HG03025 (cell line): ENCODE measurements at regions not wholly inside any gene's neighbourhood (a gene's known extent, or its start where the extent isn't known, plus 50 kb on each side); places are given as distances from the start of the nearest gene placed in this dataset.

ENCODE experiments used
- ATAC-seq: cut with Tn5 transposase; IDR thresholded peaks from one replicate; pipeline ENCODE4 v1.9.1; 2021; ENCODE audit warnings: mild to moderate bottlenecking, moderate library complexity; ENCODE audit not compliant: unreplicated experiment, low FRiP score

DNA sequence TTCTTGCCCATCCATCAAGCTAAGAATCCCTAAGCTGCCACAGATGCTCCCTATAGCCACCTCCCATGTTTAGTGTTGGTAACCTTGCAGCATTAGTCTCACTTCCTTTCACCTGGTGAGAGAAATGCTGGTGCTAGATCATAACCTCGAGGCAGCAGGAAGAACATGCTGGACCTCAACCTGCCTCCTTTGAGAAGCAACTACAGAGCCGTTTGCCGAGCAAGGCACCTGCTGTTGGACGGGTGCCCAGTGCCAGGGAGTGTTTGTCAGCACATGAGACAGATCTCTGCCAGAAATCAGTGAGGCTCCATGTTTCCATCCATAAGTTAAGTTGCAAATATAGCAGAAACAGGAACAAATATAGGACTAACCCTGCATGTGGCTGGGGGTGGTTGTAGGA lies 955.7 kb downstream of the TUSC7 start:
- ATAC-seq = no peak

DNA sequence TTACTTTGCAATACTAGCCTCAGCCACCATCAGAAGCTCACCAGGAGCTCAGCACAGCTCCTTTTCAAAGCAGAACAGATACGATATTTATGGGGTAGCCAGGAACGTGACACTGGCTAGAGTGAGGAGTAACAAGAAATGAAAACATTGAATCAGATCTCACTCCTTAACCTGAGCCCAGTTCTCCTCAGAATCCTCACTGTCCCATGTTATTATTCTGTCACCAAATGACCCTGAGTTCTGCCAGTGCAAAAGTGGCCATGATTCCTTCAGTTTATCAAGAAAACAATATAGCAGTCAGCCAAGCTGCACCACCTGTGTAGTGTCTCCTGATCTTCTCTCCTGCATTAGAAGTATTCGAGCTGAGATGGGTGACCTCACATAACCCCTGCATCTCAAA lies 956.7 kb downstream of the TUSC7 start:
- ATAC-seq = no peak

DNA sequence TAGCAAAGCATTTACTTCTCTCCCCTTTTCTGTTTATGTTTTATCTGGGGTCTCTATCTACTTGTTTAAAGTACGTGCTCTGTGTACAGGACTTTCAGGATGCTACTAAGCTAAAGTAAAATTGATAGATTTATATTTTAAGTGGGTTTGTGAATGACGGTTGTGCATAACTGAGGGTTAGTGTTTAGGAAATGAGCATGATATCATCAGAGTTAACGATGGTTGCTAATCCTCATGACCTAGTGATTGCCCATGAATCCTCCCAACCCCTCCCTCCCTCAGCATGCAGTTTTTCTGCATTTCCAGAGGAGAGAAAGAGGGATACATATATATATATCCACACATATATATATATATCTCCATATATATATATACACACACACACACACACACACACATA lies 957.2 kb downstream of the TUSC7 start:
- no peak for ATAC-seq

DNA sequence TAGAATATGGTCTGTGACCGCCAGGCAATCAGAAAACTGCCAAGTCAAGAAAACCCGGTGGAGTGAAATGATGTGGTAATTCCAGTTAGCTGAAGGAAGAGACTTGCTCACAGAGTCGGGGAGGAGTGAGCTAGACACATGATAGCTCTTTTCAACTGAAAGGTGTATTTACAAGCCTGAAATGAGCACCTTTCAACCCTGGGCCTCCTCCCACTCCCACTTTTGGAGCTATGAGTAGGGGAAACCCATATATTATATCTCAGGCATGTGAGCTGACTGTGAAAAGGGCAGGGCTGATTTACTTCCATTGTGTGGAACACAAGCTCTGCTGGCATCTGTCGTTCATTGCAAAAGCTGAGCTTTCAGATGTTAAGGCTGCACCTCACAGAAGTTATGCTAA lies 960.2 kb downstream of the TUSC7 start:
- ATAC-seq = no peak

DNA sequence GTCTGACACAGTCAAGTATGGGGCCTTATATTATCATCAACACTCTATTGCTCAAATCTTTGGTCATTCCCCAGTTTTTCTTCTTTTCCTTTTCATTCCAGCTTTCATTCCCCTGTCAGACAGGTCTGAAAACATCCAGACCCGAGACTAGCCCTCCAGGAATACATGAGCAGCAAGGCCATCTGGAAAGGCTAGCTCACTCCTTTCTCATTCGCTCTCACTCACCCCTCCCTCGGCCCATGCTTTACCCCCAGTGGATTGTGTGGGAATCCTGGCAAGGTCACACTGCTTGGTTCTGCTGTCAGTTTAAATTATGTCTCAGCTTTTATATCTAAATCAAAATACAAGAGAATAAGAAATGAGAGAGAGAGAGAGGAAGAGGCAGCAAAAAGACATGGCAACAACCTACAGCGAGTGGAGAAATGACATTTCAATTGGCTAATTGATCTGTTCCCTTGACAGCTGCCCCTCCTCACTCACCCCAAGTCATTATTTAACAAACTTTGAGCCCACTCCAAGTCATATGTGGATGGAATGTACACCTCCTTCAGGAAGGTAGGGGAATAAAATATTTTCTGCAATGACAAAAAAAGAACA lies 962.2 kb downstream of the TUSC7 start:
- ATAC-seq = no peak

DNA sequence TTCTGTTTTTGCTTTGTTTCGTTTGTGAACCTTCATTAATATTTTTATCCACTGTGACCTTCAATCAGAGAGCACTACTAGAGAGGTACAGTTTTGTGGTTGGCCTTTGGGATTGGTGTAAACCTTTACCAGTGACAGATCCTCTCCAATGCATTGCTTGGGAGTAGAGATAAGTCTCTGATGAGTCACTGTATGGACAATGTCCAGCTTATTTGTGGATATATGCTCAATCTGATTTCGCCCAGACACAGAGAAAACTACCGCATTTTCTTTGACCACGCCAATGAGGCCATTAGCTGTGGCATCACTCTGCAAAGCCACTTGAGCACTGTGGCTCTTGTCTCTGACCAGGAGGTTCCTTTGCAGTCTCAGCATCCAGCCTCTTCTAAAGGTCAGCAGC lies 964.7 kb downstream of the TUSC7 start:
- no peak for ATAC-seq

DNA sequence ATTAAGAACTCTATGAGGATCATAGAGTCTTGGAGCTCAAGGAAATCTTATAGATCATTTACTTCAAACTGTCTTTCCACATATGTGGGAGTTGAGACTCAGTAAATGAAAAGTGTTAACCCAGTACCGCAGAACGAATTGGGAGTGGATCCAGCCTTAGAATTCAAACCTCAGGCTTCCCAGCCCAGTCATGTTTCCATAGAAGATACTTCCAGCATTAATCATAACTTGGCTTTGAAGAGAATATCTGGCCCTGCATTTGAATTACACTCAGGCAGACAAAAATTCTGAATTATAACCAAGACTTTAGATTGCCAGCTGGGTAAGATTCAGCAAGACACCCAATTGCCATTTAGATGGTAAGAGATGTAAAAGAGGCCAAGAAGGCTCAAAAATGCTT lies 972.0 kb downstream of the TUSC7 start:
- ATAC-seq = no peak

DNA sequence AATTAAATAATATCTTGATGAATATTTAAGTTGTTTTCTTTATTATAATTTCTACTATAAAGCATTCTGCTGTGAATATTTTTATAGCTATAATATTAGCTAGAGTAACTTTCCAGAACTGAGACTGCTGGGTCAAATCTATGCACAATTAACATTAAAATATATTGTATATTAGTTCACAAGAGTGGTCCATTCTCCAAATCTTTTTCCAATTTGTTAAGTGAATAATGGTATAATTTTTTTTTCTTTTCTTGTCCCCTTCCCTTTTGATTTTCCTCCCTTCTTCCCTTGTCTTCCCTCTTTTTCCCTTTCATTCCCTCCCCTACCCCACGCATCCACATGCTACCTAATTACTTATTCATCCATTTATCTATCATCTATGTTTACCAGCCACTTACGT lies 977.5 kb downstream of the TUSC7 start:
- ATAC-seq = no peak

DNA sequence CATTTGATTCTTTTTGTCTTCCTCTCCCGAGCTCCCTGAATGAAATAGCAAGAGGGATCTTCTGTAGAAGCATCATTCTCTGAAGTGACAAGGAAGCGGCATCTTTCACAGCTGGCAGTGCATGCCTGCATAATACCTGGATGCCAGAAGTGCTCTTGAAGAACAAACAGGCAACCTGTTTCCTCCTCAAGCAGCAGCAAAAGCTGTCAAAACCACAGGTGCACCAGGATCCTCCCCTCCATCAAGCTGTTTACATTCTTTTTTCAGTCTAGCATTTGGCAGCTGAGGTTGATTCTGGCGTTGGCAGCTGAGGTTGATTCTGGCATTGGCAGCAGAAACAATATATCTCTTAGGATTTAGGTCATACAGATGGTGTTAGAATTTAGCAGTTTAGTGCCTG lies 979.0 kb downstream of the TUSC7 start:
- ATAC-seq = no peak

DNA sequence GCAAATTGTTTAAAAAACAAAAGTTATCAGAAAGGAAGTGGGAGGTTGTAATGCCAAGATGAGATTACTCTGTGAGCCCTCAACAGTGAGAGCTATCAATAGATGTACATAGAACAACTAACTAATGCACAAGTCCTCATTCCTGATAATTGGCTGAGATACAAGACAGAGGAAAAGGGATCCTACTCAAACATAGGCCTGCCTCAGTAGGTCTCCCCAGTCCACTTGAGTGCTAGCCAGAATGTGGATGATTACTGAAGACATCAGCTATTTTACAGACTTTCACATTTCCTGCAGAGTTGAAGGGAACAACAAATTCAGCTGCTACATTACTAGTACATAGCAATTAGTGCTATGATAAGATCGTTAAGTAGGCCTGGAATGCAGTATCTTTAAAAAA lies 981.9 kb downstream of the TUSC7 start:
- no peak for ATAC-seq

DNA sequence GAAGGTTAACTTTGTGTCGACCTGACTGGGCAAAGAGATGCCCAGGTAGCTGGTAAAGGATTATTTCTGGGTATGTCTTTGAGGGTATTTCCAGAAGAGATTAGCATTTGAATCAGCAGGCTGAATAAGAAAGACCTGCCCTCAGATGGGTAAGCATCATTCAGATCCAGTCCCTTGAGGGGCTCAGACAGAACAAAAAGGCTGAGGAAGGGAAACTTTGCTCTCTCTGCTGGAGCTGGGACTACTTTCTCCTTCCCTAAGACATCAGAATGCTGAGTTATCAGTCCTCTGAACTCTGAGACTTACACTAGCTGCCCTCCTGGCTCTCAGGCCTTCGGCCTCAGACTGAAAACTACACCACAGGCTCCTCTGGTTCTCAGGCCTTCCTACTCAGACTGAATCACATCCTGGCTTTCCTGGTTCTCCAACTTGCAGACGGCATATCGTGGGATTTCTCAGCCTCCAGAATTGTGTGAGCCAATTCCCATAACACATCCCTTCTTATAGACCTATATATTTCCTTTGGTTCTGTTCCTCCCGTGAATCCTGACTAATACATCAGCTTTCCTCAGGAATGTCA lies 982.9 kb downstream of the TUSC7 start:
- no peak for ATAC-seq

DNA sequence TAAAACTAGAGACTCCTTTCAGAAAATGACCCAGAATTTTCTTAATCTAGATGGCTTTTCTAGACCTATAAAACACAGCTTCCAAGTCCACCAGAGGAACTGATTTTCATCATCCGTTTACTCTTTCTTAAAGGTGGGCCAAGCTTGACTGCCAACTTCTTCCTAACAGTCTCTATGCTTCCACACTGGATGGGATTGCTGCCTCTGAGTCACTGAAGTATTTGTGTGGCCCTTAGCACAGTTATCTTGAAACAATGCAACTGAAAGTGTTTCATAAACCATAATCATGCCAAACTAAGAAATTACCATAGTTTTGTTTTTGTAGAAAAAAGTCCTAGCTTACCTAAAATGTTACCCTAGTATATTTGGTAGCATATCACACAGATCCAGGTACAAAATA lies 985.7 kb downstream of the TUSC7 start:
- no peak for ATAC-seq

DNA sequence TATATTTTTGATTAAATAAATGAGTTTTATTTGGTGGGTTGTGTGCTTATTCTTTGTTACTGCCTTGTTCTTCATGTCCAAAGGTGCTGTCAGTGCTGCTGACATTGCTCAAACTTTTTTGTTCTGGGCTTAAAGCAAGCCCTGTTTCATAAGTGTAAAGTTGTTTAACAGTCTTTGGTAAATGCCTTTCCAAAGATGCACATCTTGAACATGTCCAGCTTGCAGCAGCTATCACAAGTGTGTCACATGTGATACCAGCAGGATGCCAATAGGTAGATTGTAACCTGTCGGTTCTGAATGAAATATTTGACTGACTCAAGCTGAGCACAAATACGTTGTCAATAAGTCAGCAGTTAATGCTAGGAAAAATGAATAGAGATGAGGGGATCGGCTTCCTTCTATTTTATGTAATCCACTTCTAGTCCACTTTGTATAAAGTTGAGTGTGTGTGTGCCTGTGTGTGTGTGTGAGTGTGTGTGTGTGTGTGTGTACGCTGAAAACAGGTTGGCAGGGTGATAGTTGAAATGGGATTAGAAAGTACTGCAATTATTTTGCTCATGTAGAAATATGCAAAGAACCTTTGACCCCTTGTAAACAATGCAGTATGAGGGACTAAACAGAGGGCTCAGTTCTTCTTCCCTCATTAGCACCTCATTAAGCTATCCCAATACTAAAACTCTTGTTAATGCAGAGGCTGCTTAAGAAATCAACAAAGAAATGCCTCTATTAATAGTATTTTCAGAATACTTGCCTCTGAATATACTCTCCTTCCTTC lies 986.5 kb downstream of the TUSC7 start:
- ATAC-seq = no peak

DNA sequence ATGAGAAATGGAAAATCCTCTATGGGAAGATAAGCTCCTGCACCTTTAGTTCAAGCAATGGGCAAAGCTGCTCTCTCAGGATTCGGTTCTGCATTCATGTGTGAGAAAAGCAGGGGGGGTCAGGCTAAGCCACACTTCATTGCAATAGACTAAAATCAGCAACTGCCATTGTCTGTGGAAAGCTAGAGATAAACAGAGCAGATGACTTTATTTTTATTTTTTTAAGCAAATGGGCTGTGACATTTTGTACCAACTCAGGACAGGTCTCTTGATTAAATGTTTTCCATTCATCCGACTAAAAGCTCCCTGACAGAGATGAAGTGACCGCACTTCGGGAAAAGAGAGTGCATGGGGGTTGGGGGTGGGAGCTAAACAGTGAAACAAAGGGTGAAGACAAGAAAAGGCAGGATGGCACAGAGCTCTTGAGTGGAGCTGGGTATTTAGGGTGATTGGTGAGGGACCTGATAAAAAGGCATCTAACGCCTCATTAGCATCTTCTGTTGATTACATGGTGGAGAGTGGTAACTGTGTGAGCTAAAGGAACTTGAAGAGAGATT lies 987.4 kb downstream of the TUSC7 start:
- no peak for ATAC-seq

DNA sequence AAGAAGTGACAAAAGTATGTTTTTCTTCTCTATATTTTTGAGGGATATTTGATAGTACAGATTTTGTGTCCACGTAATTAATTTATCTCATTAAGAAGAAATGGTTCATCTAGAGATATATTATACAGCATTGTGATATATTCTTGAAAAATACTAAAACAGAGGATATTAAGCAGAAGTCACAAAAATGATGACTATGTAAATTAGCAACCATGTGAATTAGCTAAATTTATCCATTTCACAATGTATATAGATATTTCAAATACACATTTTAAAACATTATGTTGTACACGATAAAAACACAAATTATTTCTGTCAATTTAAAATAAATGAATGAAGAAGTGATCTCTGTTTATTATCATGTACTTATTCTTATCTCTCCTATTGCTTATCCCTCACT lies 989.5 kb downstream of the TUSC7 start:
- ATAC-seq = no peak

DNA sequence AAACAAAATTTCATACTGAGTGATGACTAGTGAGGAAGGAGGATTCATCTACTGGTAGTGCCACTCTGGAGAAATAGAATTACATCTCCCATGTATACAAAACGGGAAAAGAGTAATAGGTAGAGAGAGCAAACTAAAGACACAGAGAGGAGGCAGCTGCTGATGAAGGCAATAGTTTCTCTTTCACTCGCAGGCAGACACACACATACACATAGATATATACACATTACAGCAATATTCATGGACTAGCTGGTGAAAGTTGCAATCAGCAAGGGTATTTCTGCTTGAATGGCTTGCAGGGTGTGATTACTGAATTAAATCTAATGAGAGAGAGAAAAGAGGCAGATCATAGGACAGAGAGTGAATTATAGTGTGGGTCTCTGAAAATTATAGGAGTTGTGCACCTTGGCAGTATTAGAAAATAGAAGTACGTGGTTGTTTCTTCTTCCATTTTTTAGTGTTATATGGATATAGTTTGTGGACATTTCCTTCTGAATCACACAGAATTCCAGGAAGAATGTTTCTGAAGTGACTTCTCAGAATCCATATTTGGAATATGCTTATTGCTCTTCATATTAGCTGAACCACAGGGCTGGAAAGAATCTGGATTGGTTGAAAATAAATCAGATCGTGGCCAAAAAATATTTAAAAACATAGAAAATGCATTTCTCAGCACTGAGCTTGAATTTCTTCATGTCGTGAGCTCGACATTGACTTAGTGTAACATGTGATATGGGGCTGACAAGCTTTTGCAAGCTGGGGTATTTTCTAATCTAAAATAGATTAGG lies 991.2 kb downstream of the TUSC7 start:
- no peak for ATAC-seq

DNA sequence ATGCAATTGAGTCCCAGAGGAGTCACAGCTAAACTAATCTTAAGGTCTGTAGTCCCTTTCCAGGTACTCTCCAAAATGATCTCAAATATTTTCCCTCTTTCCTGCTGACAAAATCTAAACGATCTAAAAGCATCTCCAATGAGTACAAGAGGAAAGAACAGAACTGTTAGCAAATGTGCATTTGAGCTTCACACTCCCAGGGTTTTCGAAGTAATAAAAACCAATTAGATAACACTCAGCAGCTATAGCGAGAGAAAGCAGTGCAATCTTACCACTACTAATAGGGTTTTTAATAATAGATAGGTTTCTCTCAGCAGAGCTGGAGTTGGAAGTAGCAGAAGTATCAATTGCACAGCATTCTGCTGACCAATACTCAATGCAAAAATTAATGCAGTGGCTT lies 995.4 kb downstream of the TUSC7 start:
- ATAC-seq = no peak

DNA sequence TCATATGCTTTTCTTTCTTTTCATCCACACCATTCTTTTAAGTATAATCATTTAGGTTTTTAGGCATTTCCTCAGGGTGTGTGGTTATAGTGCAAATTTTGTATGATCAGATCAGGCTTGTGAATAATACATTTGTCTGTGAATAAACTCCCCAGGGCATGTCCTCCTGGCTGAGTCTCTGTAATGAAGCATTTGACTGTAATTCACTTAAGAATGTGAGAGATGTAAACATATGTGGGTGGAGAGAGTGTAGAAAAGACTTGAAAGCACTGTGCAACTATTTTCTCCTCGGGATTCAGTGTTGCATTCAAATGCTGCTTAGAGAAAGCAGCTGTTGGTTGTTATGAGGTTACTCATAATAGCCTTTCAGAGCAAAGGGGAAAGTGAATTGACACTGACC lies 996.5 kb downstream of the TUSC7 start:
- ATAC-seq = no peak

DNA sequence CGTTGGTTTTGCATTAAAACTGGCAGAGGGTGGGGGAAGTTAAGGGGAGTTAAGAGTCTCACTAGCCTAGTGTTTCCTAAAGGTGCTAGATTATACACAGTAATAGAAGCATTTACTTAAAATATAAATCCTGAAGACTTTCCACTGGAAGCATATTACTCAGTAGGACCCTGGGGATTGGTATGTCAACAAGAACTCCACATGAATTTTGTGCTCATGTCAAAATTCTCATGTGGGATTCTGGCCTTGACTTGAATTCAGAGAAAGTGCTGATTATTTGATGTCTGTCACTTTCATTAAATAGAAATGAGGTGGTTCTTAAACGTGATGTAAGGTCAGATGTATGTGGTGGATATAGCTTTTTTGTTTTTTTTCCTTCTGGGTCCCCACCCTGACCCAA lies 997.2 kb downstream of the TUSC7 start:
- ATAC-seq = no peak

DNA sequence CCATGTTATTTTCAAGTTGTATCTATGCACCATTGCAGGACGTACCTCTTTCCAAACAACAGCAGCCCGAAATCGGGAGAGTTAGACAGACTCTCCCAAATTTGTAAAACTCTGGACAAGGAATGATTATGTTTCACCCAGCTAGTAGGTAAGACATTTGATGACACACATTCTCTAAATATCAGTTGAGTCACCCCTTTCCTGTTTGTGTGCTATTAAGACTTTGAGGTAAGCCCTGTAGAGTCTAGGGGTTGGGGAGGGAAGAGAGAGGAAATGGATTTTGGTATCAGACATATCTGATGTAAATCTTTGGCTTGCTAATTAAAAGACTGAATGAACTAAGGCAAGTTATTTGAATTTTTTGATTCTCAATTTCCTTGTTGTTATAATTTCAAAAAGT lies 999.0 kb downstream of the TUSC7 start:
- ATAC-seq = no peak

DNA sequence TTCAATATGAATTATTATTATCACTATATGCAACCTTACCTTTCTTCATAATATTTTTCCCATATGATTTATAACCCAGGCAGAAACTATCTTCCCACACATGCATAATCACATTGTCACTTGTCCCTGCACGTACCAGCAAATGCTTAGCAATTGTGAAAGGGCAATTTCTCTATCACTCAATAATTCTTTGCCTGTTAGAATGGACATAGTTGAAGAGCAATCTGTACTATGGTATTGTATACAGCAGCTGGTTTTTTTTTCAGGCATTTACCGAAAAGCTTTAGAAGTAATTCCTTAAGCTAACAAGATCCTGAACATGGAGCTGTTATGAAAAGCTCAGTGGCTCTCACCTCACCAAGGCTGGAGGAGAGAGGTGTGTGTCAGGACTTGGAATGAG lies 999.5 kb downstream of the TUSC7 start:
- no peak for ATAC-seq
